ENCODE measurements at regions not wholly inside any gene's neighbourhood (a gene's known extent, or its start where the extent isn't known, plus 50 kb on each side); places are given as distances from the start of the nearest gene placed in this dataset.

DNA sequence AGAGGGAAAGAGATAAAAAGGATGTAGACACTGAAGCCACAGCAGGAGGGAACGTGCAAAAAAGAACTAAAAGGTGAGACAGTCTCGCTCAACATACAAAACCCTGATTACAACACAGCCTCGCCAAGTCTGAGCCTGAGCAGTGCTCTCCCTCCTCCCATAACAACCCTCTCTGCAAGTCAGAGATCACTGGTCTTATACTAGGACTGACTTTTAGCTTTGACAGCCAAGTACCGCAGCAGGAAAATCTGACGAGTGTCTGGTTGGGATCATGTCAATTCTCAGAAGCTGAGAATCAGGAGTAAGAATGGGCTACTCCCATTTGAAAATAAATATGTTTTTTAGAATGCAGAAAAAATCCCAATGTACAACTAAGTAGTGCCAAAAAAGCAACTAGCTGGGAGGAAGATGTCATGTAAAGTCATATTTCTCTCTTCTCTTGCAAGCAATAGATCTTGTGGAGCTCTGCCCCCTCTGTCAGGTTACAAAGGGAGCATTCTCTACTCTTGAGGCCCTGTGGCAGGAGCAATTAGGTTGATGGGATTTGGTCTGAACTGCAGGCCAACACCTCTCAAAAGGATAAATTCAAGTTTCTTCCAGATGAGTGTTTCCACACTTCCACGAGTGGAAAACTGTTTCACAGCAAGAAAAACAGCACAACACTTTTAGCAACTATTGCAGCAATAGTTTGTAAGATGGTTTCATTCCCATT, 118.9 kb upstream of the COL21A1 start:
- TF ChIP-seq POLR2A (IDR thresholded peaks at IDR 0.05; ENCODE audit: low read depth, low read length) = no peak
- FAIRE-seq = no peak
- DNase-seq (ENCODE audit: insufficient read length, low spot score) = no peak

DNA sequence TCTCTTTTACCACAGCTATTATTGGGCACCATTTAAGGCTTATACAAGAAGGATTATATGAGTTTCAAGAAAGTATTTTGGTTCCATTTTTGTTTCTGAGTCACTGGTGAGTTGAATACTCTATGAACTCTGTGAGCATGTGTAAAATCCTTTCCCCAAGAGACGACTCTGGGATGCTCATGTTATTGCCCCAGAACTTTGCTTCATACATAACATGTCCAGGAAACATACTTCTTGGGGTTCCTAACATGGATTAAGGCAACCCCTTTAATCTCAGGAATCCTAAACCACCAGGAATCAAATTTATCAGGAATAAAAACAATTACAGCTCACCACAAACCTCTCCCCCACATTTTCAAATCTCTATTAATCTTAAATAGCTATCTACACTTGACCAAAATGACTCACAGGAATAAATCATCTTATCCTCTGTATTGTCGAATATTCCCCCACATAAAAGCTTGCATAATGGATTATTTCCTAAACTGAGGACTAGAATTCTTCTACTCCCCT, 117.5 kb upstream of the COL21A1 start:
- FAIRE-seq = peak; percentile 82
- no peak for TF ChIP-seq POLR2A (IDR thresholded peaks at IDR 0.05; ENCODE audit: low read depth, low read length)
- no peak for DNase-seq (ENCODE audit: insufficient read length, low spot score)

DNA sequence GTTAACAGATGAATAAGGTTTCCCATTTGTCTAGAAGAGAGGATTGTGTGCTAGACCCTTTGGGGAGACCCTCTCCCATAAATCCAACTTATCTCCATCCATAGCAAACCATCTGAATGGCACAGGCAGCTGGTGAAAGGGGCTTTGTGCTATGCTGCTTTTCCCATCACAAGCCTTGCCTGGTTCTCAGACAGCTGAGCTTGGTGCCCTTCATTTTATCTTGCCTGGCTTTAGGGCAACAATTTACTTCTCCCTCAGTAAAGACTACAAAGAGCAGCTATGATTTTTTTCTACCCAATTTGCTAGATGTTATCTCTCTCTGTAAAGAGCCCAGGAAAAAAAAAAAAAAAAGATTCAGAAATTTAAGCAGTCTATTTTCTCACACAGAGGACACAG, 117.0 kb upstream of the COL21A1 start:
- no peak for TF ChIP-seq POLR2A (IDR thresholded peaks at IDR 0.05; ENCODE audit: low read depth, low read length)
- DNase-seq (ENCODE audit: insufficient read length, low spot score) (no peak), FAIRE-seq (no peak)

DNA sequence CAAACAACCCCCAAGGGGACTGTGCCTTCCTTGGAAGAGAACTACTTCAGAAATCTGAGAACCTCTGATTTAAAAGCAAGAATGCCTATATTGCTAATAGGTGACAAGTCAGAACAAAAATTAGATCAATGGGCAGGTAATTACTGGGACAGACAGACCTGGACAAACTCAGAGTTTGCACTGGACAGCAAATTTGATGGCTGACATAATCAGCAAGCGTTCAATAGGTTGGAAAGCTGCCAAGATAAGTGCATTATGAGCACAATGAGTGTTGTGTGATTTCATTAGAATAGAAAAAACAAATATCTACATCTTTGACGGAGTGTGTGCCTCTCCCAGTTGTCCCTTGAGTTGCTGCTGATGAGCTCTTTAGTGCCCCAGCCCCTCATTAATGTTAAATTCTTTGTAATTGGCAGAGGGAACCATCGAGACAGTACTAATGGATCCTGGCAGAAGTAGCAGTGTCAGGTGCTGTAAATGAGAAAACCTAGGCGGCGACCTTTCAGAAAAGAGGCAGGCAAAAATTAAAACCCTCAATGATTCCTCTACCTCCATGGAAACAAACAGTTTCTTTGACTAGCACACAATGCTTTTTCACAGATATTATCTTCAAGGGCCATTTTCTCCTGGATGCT, 116.5 kb upstream of the COL21A1 start:
- no peak for FAIRE-seq
- TF ChIP-seq POLR2A (IDR thresholded peaks at IDR 0.05; ENCODE audit: low read depth, low read length) = no peak
- no peak for DNase-seq (ENCODE audit: insufficient read length, low spot score)

GRCh38 chr6:56361812-56362211, 114.4 kb upstream of the COL21A1 start:
- FAIRE-seq (no peak), DNase-seq (ENCODE audit: insufficient read length, low spot score) (no peak)
- no peak for TF ChIP-seq POLR2A (IDR thresholded peaks at IDR 0.05; ENCODE audit: low read depth, low read length)

DNA sequence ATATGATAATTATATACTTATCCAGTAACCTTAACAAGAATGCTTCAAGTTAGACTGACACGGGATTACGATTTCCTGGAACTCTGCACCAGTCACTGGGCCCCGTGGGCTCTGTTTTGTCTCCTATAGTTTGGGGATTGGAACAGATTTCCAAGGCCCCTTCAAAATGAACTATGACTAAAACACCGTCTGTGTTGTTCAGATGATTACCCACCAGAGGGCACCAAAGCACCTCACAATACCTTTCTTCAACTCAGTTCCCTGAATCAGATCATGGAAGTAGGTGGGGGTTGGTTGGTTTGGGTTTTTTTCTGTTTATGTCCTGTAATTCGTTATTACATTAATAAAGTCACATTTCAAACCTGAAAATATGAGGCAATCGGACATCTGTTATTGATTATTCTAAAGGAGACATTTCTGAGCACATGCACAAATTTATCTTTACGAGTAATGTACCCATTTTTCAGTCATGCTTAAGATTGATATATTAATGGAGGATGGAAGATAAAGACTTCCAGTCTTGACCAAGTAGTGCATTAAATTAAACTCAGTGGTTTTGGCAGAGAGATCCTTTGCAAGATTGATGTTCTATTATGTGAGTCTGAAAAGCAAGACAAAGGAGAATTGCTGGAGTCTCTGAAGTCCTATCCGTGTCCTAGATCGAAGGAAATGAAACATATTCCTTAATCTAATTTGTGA, 112.0 kb upstream of the COL21A1 start:
- DNase-seq (ENCODE audit: insufficient read length, low spot score) (peak; percentile 28), FAIRE-seq (peak; percentile 87)

GRCh38 chr6:56357616-56358373, 110.4 kb upstream of the COL21A1 start:
- FAIRE-seq (peak; percentile 89), DNase-seq (ENCODE audit: insufficient read length, low spot score) (no peak)
- TF ChIP-seq POLR2A (IDR thresholded peaks at IDR 0.05; ENCODE audit: low read depth, low read length) = no peak

More for the DNA sequence above, 112.0 kb upstream of the COL21A1 start:
- TF ChIP-seq POLR2A (IDR thresholded peaks at IDR 0.05; ENCODE audit: low read depth, low read length) = no peak

DNA sequence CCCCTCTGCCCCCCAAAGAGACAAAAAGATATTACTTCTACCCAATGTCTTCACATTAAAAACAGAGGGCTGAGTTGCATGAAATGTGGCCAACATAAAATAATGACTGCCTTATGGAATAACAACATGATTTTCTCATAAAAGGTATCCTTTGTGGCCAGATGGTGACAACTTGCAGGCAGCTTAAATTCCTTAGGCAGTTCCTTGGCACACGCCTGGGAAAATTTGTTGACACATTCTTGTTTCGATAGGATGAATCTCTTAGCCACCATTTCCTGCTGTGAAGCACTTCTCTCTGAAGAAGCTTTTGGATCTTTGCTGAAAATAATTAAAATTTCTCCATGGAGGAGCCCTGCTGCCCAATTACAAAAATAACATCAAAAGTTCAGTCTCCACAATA, 109.0 kb upstream of the COL21A1 start:
- TF ChIP-seq POLR2A (IDR thresholded peaks at IDR 0.05; ENCODE audit: low read depth, low read length) = no peak
- DNase-seq (ENCODE audit: insufficient read length, low spot score) (no peak), FAIRE-seq (peak; percentile 80)

- DNase-seq (ENCODE audit: insufficient read length, low spot score) (no peak), FAIRE-seq (no peak)
- TF ChIP-seq POLR2A (IDR thresholded peaks at IDR 0.05; ENCODE audit: low read depth, low read length) = no peak
Observed at GRCh38 chr6:56353860-56354259, 106.5 kb upstream of the COL21A1 start.

DNA sequence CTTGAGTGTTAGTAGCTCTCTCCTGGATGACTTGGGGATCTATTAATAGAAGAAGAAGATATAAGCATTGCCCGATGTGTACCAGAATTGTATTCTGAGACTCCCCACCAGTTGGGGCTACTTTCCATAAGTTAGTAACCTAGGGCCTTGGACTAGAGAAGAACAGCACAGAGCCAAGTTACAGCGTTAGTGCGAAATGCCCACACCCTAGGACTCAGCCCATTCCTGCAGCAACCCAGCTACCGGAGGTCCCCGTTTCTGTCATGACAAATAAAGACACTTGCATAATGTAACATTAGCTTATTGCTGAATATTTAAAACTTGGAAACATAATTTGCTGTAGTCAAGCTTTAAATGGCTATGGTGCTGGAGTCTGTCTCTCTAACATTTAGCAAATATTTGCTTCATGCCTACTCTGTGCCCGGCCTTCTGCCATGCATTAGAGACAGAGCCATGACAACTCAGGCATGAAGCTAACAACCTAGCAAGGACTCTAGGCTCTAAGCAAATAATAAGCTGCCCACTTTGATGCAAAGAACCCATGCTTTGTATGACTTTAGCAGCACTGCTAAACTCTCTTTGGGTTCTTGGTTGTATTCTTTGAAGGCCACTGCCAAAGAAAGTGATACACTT, 103.4 kb upstream of the COL21A1 start:
- no peak for TF ChIP-seq POLR2A (IDR thresholded peaks at IDR 0.05; ENCODE audit: low read depth, low read length)
- no peak for FAIRE-seq
- DNase-seq (ENCODE audit: insufficient read length, low spot score) = no peak

GRCh38 chr6:56349194-56349593, 101.8 kb upstream of the COL21A1 start:
- DNase-seq (ENCODE audit: insufficient read length, low spot score) = no peak
- no peak for TF ChIP-seq POLR2A (IDR thresholded peaks at IDR 0.05; ENCODE audit: low read depth, low read length)
- no peak for FAIRE-seq

DNA sequence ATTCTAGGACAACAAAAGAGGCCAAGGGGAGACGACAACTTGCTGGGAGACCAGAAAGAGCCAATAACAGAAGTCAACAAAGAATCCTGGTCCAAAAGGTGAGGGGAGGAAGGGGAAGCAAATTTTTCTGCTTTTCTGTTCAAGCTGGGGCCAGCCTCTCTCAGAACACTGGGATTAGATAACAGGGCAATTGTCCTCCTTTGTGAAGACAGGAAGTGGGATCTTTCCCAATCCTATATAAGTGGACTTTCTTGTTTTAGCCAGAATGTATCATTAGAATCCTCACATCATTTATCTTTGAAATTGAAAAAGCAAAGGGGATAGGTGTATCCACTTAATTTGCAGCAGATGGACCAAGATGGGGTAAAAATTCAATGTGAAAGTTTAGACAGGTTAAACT, 101.2 kb upstream of the COL21A1 start:
- TF ChIP-seq POLR2A (IDR thresholded peaks at IDR 0.05; ENCODE audit: low read depth, low read length) = no peak
- no peak for DNase-seq (ENCODE audit: insufficient read length, low spot score)
- no peak for FAIRE-seq

- DNase-seq (ENCODE audit: insufficient read length, low spot score) (no peak), FAIRE-seq (no peak)
- no peak for TF ChIP-seq POLR2A (IDR thresholded peaks at IDR 0.05; ENCODE audit: low read depth, low read length)
Observed at GRCh38 chr6:56347526-56347925, 100.1 kb upstream of the COL21A1 start.

Data from H54 (cell line).